Endothelial cell of umbilical vein (primary cell): ENCODE measurements at regions not wholly inside any gene's neighbourhood (a gene's known extent, or its start where the extent isn't known, plus 50 kb on each side); places are given as distances from the start of the nearest gene placed in this dataset.

Experiments used
- EZH2 ChIP-seq: IDR thresholded peaks from 2 replicates; pipeline ENCODE4 v1.6.1; 2012; ENCODE audit warnings: borderline replicate concordance, low read depth, mild to moderate bottlenecking, moderate library complexity, low read length, inconsistent platforms; ENCODE audit not compliant: severe bottlenecking
- JUN ChIP-seq: IDR thresholded peaks from 2 replicates; pipeline ENCODE4 v1.6.1; 2011; ENCODE audit warnings: borderline replicate concordance, low read depth; ENCODE audit not compliant: insufficient read length, insufficient read depth
- MYC ChIP-seq: IDR thresholded peaks from one replicate; pipeline ENCODE4 v1.6.1; 2011; ENCODE audit warnings: mild to moderate bottlenecking, low read depth, low read length
- POLR2A ChIP-seq: IDR thresholded peaks from 2 replicates; pipeline ENCODE4 v1.6.1; 2012; ENCODE audit warnings: low read depth, mild to moderate bottlenecking, control low read depth, low read length
- POLR2AphosphoS5 ChIP-seq: IDR thresholded peaks from 2 replicates; pipeline ENCODE4 v1.6.1; 2012; ENCODE audit warnings: low read depth, mild to moderate bottlenecking, control low read depth, low read length, moderate library complexity; ENCODE audit not compliant: insufficient read depth
- TF ChIP-seq, protein P1 (sequence below), 2 donors: IDR thresholded peaks; 1 replicate in 1 of 2; 2 replicates in 1 of 2; pipeline ENCODE4 v1.5.1; 2011; ENCODE audit warnings: low read length in 2 of 2, mild to moderate bottlenecking in 2 of 2, moderate library complexity in 2 of 2, control low read depth in 1 of 2, inconsistent platforms in 1 of 2, low read depth in 1 of 2; ENCODE audit not compliant: insufficient read depth in 1 of 2; ENCODE audit errors: extremely low read depth in 1 of 2
- TF ChIP-seq, protein P2 (sequence below): IDR thresholded peaks from 2 replicates; pipeline ENCODE4 v1.6.1; 2011; ENCODE audit not compliant: insufficient read depth, insufficient read length

DNA sequence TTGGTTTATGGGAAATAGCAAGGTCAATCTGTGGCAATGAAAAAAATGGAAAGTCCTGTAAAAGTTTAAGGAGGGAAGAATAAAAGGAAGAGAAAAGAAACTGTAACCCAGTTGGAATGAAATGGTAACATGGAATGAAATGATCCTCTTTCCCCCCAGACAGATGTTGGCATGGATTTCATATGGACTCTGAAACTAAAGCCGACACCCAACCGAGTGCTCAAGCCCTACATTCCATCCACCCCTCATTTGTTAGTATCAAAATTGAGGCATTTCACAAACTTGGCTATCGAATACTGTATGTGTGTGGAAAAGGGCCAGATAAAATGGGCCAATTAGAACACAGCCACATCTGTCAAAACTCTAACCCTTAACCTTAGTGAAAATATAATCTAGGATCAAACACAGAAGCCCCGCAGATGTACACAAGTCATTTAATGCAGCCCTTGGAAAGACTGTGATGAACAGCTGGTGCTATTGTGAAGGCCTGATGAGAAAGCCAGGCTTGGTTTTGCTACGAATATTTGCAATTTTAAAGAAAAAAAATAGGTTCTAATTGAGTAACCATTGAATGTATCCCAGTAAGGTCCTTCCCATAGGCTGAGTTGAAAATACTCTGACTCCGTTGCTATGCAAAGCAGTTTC, 72.6 kb upstream of the RGL1 start:
- TF ChIP-seq EZH2: no peak
- TF ChIP-seq, protein P1, sequence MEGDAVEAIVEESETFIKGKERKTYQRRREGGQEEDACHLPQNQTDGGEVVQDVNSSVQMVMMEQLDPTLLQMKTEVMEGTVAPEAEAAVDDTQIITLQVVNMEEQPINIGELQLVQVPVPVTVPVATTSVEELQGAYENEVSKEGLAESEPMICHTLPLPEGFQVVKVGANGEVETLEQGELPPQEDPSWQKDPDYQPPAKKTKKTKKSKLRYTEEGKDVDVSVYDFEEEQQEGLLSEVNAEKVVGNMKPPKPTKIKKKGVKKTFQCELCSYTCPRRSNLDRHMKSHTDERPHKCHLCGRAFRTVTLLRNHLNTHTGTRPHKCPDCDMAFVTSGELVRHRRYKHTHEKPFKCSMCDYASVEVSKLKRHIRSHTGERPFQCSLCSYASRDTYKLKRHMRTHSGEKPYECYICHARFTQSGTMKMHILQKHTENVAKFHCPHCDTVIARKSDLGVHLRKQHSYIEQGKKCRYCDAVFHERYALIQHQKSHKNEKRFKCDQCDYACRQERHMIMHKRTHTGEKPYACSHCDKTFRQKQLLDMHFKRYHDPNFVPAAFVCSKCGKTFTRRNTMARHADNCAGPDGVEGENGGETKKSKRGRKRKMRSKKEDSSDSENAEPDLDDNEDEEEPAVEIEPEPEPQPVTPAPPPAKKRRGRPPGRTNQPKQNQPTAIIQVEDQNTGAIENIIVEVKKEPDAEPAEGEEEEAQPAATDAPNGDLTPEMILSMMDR (IDR thresholded peaks at IDR 0.05; ENCODE audit: extremely low read depth in 1 of 2, insufficient read depth in 1 of 2, low read depth in 1 of 2, low read length in 2 of 2): no peak
- TF ChIP-seq POLR2AphosphoS5: no peak
- TF ChIP-seq POLR2A: no peak
- TF ChIP-seq JUN: no peak
- no peak for TF ChIP-seq MYC
- TF ChIP-seq, protein P2, sequence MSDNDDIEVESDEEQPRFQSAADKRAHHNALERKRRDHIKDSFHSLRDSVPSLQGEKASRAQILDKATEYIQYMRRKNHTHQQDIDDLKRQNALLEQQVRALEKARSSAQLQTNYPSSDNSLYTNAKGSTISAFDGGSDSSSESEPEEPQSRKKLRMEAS: no peak
